Panc1 (cell line): ENCODE measurements at regions not wholly inside any gene's neighbourhood (a gene's known extent, or its start where the extent isn't known, plus 50 kb on each side); places are given as distances from the start of the nearest gene placed in this dataset.

Experiments used
- ATAC-seq: fragments of 200-7000 bp; cut with Tn5 transposase; 2 replicates; pipeline ENCODE4 v1.9.1; 2020; ENCODE audit warnings: mild to moderate bottlenecking, moderate library complexity
- BruUV-seq: library from RNA; stranded (reverse); fragments of 400-500 nt; replicated peaks from 2 replicates; lab custom pipeline; 2021; lab: Mats Ljungman, UMichigan
- CTCF ChIA-PET: fragments of 300-600 bp; sonication (Branson Sonifier 250); formaldehyde crosslinking; loops from one replicate; lab custom pipeline; 2022; ENCODE audit warnings: antibody characterized with exemption; lab: Charles Lee
- POLR2A ChIA-PET: fragments of 300-600 bp; sonication (Branson Sonifier 250); formaldehyde crosslinking; loops from one replicate; lab custom pipeline; 2022; ENCODE audit warnings: antibody characterized with exemption; lab: Charles Lee
- DNase-seq: peaks from one replicate; pipeline ENCODE4 v3.0.0-alpha.2; 2010; ENCODE audit warnings: low read depth, low spot score
- H3K27ac ChIP-seq: 2 replicates; pipeline ENCODE4 v1.5.1; 2011; ENCODE audit warnings: mild to moderate bottlenecking, low read length, inconsistent platforms
- H3K27me3 ChIP-seq: fragments of 200-500 bp; sonication (Bioruptor generic); 2 replicates; pipeline ENCODE4 v1.6.0; 2014; ENCODE audit warnings: low read length, inconsistent platforms; ENCODE audit not compliant: control insufficient read depth, insufficient read depth
- H3K36me3 ChIP-seq: fragments of 200-500 bp; sonication (Bioruptor generic); 2 replicates; pipeline ENCODE4 v1.5.1; 2014; ENCODE audit warnings: inconsistent platforms, mild to moderate bottlenecking, low read length, moderate library complexity; ENCODE audit not compliant: control insufficient read depth, insufficient read depth
- H3K4me1 ChIP-seq: 2 replicates; pipeline ENCODE4 v1.5.1; 2011; ENCODE audit warnings: inconsistent platforms, mild to moderate bottlenecking, low read length, moderate library complexity; ENCODE audit not compliant: control insufficient read depth, insufficient read depth
- H3K4me3 ChIP-seq, 2 experiments: 2 replicates each; pipeline ENCODE4 v1.5.1; 2011 to 2012; ENCODE audit warnings: low read depth in 2 of 2, low read length in 2 of 2, mild to moderate bottlenecking in 2 of 2, inconsistent platforms in 1 of 2, moderate library complexity in 1 of 2
- H3K9me3 ChIP-seq: fragments of 200-500 bp; sonication (Bioruptor generic); 2 replicates; pipeline ENCODE4 v1.5.1; 2014; ENCODE audit warnings: low read depth, mild to moderate bottlenecking, inconsistent platforms, low read length, moderate library complexity; ENCODE audit not compliant: control insufficient read depth, insufficient read depth
- CTCF ChIP-seq: fragments of 450-650 bp; IDR thresholded peaks from 2 replicates; pipeline ENCODE4 v1.5.1; 2017; ENCODE audit warnings: mild to moderate bottlenecking
- POLR2AphosphoS5 ChIP-seq: IDR thresholded peaks from 2 replicates; pipeline ENCODE4 v1.6.1; 2012; ENCODE audit warnings: mild to moderate bottlenecking, low read depth, low read length, moderate library complexity
- REST ChIP-seq, 2 experiments: IDR thresholded peaks; 2 replicates each; pipeline ENCODE4 v1.6.1; 2011 to 2012; ENCODE audit warnings: low read depth in 2 of 2, control low read depth in 1 of 2, low read length in 1 of 2, mild to moderate bottlenecking in 1 of 2, moderate library complexity in 1 of 2; ENCODE audit not compliant: insufficient read depth in 1 of 2
- SIN3A ChIP-seq: IDR thresholded peaks from 2 replicates; pipeline ENCODE4 v1.6.1; 2012; ENCODE audit warnings: low read depth, mild to moderate bottlenecking, low read length, moderate library complexity, borderline replicate concordance; ENCODE audit not compliant: insufficient read depth
- TCF7L2 ChIP-seq: IDR thresholded peaks from 2 replicates; pipeline ENCODE4 v1.6.1; 2011; ENCODE audit warnings: mild to moderate bottlenecking, low read depth, low read length, inconsistent platforms
- in situ Hi-C: cut with HindIII; loops from 2 replicates; pipeline ENCODE4 v1.10.0; 2016; ENCODE audit warnings: low sequenced_read_pairs, low pct_unique_long_range_greater_than_20kb
- intact Hi-C: fragments of 100-400 bp; cut with micrococcal nuclease; formaldehyde crosslinking; loops from one replicate; pipeline ENCODE4 v1.10.0; 2022; ENCODE audit not compliant: unreplicated experiment

GRCh38 chr3:6781092-6781491 lies 79.8 kb upstream of the GRM7 start:
- CTCF ChIA-PET, result no interaction called here
- no peaks in the 10 kb centered on the region for H3K27me3 ChIP-seq
- in situ Hi-C loops, result no loop called here

GRCh38 chr3:6785726-6786125 lies 75.2 kb upstream of the GRM7 start:
- CTCF ChIA-PET, result interaction anchor here (0.5 kb wide), 1 partner anchor 202 kb away, joined by 8 read pairs; no protein-coding TSS in a partner anchor
- Histone ChIP-seq H3K9me3 (no peaks in the 10 kb centered on the region), H3K36me3 (no peaks in the 10 kb centered on the region), H3K4me3 (no peak overlapping the region), H3K27me3 (no peaks in the 10 kb centered on the region), H3K4me1 (no peaks in the 10 kb centered on the region), H3K27ac (no peak overlapping the region)
- POLR2A ChIA-PET, result no interaction called here
- DNase-seq (no peak), ATAC-seq (no peak)
- TF ChIP-seq TCF7L2 (no peak), SIN3A (no peak), POLR2AphosphoS5 (no peak), REST (IDR thresholded peaks at IDR 0.05; ENCODE audit: insufficient read depth in 1 of 2, low read depth in 2 of 2, low read length in 1 of 2) (no peak), CTCF (no peak)
- no TSS peak for BruUV-seq
- in situ Hi-C loops, result no loop called here
- intact Hi-C loops, result no loop called here

More at GRCh38 chr3:6781092-6781491, 79.8 kb upstream of the GRM7 start:
- BruUV-seq, result no TSS peak
- no peak for ATAC-seq
- POLR2A ChIA-PET, result no interaction called here
- intact Hi-C loops, result no loop called here
- TF ChIP-seq TCF7L2 (no peak), CTCF (no peak)
- Histone ChIP-seq H3K4me3 (no peak overlapping the region), H3K36me3 (no peaks in the 10 kb centered on the region), H3K9me3 (no peaks in the 10 kb centered on the region), H3K4me1 (no peaks in the 10 kb centered on the region), H3K27ac (no peak overlapping the region)
- DNase-seq, result no peak
